NCI-H774 (cell line): ENCODE measurements at regions not wholly inside any gene's neighbourhood (a gene's known extent, or its start where the extent isn't known, plus 50 kb on each side); places are given as distances from the start of the nearest gene placed in this dataset.

Experiments used
- DNase-seq: peaks from one replicate; lab custom pipeline; 2025; lab: John Stamatoyannopoulos, UW

DNA sequence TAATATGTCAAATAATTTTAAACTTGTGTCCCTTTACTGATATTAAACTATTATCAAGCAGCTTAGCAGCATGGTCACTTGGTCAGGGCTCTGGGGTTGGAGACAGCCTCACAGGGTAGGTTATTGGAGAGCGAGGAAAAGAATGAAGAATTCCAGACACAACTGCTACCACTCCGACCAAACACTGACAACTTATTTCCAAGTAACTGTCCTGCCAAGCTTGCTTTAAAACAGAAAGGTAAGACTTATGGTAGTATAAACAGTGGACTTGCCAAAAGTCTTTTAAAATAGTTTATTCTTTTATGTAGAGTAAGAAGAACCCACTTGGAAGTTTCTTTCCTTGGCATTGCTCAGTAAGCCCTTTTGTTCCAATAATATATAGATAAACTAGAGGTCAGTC is 364.1 kb downstream of the DEPDC1B start:
- no peak for DNase-seq

DNA sequence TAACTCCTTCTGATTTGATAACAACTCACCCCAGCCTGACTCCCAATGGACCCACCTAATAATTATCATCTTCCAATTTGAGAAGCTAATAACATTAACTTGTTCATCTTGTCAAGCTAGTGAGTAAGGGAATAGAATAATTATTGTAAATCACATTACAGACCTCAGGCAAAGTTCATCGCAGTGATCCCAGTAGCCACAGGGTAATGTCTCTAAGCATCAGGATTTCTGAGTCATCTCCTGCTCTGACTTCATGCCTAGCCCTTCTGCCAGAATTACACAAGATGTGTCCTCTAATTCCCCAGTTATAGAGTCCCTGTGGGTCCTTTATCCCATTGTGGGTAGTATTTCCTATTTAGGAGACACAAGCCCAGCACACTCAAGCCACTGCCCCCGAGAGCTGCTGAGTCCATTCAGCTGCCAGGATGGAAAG is 365.7 kb downstream of the DEPDC1B start:
- no peak for DNase-seq

DNA sequence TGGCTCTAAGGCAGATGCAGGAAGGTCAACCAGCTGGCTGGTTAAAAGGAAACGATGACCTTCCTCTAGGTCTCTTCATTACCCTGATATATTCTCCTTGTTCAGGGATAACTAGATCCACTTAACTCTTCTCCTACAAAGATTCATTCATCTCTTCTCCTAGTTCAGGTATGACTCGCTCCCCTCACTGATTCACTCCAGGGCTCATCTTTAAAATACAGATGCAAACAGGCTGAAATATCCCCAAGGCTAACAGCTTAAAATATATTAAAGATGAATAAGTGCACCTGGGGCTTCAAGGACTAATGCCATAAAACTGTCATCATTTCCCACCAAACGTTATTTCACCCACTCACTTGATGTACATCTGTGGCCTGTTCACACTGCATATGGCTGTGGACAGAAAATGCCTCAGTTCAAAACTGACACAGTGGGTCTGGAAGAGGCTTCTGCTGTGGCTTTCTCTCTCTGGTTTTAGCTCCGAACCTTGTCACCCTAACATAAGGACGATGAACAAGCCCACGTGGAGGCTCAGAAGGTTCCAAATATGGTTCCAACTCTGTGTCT is 366.9 kb downstream of the DEPDC1B start:
- DNase-seq: no peak

- no peak for DNase-seq
These were observed 367.5 kb downstream of the DEPDC1B start for GRCh38 chr5:60332244-60333004.

DNA sequence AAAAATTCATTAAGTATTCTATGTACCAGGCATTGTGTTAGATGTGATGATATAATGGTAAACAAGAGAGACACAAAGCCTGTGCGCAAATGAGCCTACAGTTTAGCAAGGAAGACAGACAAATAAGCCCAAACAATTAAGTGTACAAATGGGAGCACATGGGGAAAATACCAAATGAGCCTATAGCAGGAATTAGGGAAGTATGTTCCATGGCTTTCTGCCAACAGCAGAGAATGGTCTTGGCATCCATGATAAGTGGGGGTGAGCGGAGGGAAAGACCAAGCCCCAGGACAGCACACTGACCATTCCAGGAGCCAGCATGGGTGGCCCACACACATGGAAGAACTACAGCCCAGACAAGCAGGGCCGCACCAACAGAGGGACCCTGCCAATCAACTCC is 369.7 kb downstream of the DEPDC1B start:
- no peak for DNase-seq

GRCh38 chr5:60325870-60326269 is 374.1 kb downstream of the DEPDC1B start:
- no peak for DNase-seq

- no peak for DNase-seq
These were observed 376.4 kb downstream of the DEPDC1B start for GRCh38 chr5:60323596-60323995.

DNA sequence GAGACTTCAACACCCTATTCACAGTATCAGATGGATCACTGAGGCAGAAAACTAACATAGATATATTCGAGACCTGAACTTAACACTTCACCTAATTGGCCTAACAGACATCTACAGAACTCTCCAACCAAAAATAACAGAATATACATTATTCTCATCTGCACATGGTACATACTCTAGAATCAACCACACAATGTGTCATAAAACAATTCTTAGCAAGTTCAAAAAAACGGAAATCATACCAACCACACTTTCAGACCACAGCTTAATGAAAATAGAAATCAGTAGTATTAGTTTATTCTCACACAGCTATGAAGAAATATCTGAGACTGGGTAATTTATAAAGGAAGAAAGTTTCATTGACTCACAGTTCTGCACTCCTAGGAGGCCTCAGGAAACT is 387.9 kb downstream of the DEPDC1B start:
- DNase-seq: no peak

DNA sequence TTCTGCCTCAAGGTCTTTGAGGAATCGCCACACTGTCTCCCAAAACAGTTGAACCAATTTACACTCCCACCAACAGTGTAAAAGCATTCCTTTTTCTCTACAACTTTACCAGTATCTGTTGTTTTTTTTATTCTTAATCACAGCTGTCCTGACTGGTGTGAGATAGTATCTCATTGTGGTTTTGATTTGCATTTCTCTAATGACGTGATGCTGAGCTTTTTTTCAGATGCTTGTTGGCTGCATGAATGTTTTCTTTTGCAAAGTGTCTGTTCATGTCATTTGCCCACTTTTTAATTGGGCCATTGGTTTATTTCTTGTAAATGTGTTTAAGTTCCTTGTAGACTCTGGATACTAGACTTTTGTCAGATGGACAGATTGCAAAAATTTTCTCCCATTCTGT is 400.0 kb downstream of the DEPDC1B start:
- no peak for DNase-seq

GRCh38 chr5:60297658-60298057 is 402.3 kb downstream of the DEPDC1B start:
- no peak for DNase-seq

DNA sequence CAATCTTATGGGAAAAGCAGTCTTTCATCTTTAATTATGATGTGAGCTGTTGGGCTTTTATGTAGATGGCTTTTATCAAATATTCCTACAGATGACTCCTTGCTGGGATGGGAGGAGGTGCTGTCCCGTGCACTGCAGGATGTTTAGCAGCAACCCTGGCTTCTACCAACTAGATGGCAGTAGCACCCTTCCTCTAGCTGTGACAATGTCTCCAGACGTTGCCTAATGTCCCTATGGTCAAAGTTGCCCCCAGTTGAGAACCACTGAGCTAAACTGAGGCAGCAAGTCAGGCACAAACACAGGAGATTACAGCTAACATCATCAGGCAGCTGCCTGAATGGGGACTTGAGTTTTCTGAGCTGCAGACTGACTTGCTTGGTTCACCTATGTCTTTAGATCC is 401.9 kb upstream of the PDE4D start:
- no peak for DNase-seq

- DNase-seq: no peak
These were observed 400.0 kb upstream of the PDE4D start for GRCh38 chr5:60293518-60293917.

DNA sequence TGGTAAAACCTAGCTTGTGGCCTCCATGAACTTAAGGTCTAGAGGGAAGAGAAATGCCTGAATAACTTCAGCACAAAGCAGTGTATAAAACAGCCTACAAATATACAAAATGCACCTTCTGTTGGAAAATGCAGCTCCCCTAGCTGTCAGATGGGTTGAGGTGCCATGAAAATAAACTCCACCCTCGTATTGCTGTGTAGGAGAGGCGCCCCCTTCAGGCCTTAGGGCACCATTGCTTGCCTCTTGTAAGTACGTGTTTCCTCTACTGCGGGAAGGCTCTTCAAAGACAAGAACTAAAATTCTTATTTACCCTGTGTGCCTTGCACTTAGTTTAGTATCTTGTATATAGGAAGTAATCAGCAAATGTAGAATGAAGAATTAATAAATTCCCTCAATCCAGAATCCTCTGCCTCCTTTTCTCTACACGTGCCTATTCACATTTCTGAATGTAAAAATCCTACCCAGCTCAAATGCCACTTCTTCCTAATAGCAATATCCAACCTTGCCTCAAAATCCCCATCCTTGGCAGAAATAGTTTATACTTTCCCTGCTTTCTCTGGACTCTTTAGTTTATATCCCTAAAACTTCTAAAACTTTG is 393.7 kb upstream of the PDE4D start:
- DNase-seq: peak; percentile 18

- no peak for DNase-seq
These were observed 392.4 kb upstream of the PDE4D start for GRCh38 chr5:60285910-60286309.

DNA sequence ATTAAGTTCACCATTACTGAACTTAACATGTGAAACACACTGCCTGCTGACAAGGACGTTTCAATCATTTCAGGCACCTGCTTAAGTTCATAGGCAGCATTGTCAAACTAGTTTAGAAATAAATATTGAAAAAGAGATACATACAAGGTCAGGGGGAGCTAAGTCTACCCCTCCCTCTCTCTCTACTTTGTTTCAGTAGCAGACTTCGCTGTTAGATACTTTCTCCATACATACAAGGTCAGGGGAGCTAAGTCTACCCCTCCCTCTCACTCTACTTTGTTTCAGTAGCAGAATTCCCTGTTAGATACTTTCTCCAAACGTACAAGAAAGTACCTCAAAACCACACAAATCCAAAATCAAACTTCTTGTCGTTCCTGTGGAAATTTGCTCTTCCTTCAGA is 387.4 kb upstream of the PDE4D start:
- DNase-seq: no peak

DNA sequence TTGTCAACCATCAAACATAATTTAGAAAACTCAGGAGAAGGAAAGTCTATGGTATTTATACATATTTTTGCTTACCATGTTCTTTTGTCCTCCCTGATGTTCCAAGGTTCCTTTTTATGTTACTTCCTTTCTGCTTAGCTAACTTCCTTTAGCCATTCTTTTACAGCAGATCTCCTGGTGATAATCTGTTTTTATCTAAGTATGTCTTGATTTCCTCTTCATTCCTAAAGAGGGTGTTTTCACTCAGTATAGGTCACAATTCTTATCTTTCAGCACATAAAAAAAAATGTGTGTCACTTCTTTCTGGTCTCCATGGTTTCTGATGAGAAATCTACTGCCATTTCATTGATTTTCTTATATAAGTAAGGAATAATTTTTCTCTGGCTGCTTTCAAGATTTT is 384.4 kb upstream of the PDE4D start:
- no peak for DNase-seq

- no peak for DNase-seq
These were observed 381.2 kb upstream of the PDE4D start for GRCh38 chr5:60274747-60275146.

- no peak for DNase-seq
These were observed 378.0 kb upstream of the PDE4D start for GRCh38 chr5:60271517-60271916.

- no peak for DNase-seq
These were observed 374.4 kb upstream of the PDE4D start for GRCh38 chr5:60267907-60268306.

- no peak for DNase-seq
These were observed 369.8 kb upstream of the PDE4D start for GRCh38 chr5:60263346-60263745.

GRCh38 chr5:60262576-60263295 is 369.2 kb upstream of the PDE4D start:
- DNase-seq: no peak

GRCh38 chr5:60261732-60262131 is 368.2 kb upstream of the PDE4D start:
- DNase-seq: no peak

DNA sequence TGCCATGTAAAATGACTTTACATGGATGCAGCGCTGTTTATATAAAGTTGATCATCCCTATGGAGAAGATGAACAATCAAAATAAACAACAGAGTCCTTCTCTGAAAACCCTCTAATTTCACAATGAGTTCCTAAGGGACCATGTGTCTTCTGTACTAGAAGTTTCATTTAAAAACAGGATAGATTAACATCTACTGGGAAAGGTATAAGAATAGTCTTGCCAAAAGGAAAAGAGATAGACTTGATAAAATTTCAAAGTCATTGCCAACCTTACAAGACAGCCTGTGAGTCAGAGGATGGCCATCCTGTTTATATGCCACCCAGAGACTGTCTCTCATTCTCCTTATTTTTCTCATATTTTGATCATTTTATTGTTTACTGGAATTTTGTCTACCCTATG is 367.1 kb upstream of the PDE4D start:
- no peak for DNase-seq
